SH-SY5Y (cell line): ENCODE measurements at regions not wholly inside any gene's neighbourhood (a gene's known extent, or its start where the extent isn't known, plus 50 kb on each side); places are given as distances from the start of the nearest gene placed in this dataset.

ENCODE experiments used
- GATA2 ChIP-seq: IDR thresholded peaks from 2 replicates; pipeline ENCODE4 v1.6.1; 2011; ENCODE audit warnings: mild to moderate bottlenecking, low read depth, low read length
- GATA3 ChIP-seq: IDR thresholded peaks from 2 replicates; pipeline ENCODE4 v1.6.1; 2011; ENCODE audit warnings: low read depth, mild to moderate bottlenecking, low read length, moderate library complexity

DNA sequence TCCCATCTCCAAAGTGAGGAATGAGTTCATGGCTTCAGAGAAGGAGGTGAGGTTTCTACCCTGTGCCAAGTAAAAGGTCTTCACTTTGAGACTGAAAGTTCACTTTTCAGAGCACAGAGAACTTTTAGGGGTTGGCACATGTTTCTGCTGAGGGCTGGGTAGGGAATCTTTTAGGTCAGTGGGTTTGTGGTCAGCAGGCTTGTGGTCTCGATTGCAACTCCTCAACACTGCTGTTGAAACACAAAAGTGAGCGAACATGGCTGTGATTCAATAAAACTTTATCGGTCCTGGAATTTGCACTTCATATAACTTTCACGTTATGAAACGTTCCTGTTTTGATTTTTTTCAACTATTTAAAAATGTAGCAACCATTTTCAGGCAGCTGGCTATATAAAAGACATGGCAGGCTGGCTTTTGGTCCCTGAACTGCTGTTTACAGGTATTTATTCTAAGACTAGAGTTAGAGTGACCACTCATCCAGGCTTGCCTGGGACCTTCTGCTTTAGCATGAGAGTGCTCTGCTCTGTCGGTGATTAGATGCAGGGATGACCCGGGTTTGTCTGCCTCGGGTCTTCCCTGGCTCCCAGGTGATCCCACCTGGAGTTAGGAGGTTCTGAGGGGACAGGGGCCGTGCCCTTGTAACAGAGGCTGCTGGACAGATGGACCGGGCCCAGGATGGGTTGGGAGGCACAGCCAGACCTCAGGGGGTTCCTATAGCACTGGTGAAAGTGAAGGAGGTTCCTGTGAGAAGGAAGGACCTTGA, 62.7 kb upstream of the TAF1B start:
- no peak for TF ChIP-seq GATA3
- no peak for TF ChIP-seq GATA2
